Dendritic cell treated with granulocyte-macrophage colony-stimulating factor and Interleukin-4, amounts not matched to agents 40 ng/mL and 50 ng/mL, for 4 days (primary cell): ENCODE measurements at regions not wholly inside any gene's neighbourhood (a gene's known extent, or its start where the extent isn't known, plus 50 kb on each side); places are given as distances from the start of the nearest gene placed in this dataset.
"Not testable (repeated sequence)": the region's sequence is repeated elsewhere in the genome, so short reads cannot be mapped to it uniquely, and the experiment has no call there.

ENCODE experiments used
- H3K27ac Mint-ChIP-seq: one replicate; pipeline ENCODE4 v1.8.0; 2022; ENCODE audit warnings: mild to moderate bottlenecking, mixed read lengths
- H3K27me3 Mint-ChIP-seq: one replicate; pipeline ENCODE4 v1.8.0; 2022; ENCODE audit warnings: mild to moderate bottlenecking, mixed read lengths
- H3K36me3 Mint-ChIP-seq: one replicate; pipeline ENCODE4 v1.8.0; 2022; ENCODE audit warnings: low read depth, mixed read lengths
- H3K4me1 Mint-ChIP-seq: one replicate; pipeline ENCODE4 v1.8.0; 2022; ENCODE audit warnings: low read depth, mixed read lengths
- H3K4me3 Mint-ChIP-seq: one replicate; pipeline ENCODE4 v1.8.0; 2022; ENCODE audit warnings: mild to moderate bottlenecking, moderate library complexity, mixed read lengths
- H3K9me3 Mint-ChIP-seq: one replicate; pipeline ENCODE4 v1.8.0; 2022; ENCODE audit warnings: mixed read lengths
- intact Hi-C: fragments of 100-400 bp; cut with micrococcal nuclease; formaldehyde crosslinking; loops from one replicate; pipeline ENCODE4 v1.15.0; 2022

DNA sequence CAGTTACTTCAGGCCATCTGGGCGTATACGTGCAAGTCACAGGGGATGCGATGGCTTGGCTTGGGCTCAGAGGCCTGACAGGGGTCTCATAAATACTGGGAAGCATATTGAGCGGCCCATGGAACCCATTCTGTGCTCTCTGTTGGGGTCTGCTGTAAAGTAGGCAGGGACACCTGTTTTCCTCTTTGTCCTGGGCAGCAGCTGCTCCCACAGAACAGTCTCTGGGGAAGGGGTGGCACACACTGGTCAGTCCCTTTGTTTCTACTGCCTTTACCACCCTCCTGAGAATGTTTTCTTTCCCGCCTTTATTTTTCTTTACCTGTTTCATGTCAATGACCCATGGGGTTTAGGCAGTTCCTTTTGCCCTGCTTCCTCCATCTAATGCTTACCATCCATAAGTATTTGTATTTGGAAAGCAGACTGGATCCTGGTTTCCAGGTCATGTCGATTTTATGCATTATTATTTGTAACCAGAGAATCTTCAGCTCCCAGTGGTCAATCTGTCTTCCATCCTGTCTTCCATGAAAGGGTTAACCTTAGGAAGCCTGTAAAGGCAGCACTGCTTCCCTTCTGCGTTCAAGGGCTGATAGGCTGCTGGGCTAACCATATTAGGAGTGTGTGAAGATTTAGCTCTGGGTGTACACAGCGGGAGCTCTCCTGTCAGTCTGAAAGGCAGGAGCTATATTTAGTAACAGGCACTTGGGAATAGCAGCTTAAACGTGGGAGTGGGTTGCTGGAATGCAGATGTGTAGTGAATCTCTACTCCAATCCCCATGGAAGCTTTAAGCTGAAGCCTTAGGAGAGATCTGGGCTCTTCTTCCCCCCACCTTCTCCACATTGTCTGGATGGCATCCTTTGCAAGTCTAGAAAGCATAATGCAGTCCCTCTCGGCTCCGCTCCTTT lies 124.0 kb downstream of the DYRK2 start:
- H3K27me3 Mint-ChIP-seq = peaks cover 7% of the 10 kb centered on the region
- no peaks in the 10 kb centered on the region for H3K4me1 Mint-ChIP-seq
- no peak overlapping the region for H3K4me3 Mint-ChIP-seq
- H3K36me3 Mint-ChIP-seq = no peaks in the 10 kb centered on the region
- H3K9me3 Mint-ChIP-seq = no peaks in the 10 kb centered on the region
- no peak overlapping the region for H3K27ac Mint-ChIP-seq
- intact Hi-C loops = no loop called here

DNA sequence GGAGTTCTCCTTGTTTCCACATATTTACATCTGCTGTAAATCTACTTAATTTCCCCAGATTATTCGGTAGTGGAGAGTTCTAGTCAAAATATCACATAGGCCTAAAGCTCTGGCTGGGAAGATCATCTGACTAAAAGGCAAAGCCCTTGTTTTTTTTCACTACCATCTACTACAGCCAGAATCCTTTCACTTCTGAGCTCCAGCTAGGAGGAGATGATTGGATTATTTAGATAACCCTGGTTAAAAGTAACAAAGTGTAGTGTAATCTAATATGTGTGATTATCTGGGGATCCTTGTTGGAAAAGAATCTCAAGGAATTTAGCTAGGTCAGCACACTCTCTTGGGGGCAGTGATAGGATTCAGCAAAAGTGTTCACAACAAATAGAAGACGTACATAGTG lies 125.4 kb downstream of the DYRK2 start:
- Mint-ChIP-seq H3K36me3 (no peaks in the 10 kb centered on the region), H3K27me3 (peaks cover 7% of the 10 kb centered on the region), H3K9me3 (no peaks in the 10 kb centered on the region), H3K4me3 (no peak overlapping the region), H3K4me1 (no peaks in the 10 kb centered on the region), H3K27ac (no peak overlapping the region)
- intact Hi-C loops = no loop called here

DNA sequence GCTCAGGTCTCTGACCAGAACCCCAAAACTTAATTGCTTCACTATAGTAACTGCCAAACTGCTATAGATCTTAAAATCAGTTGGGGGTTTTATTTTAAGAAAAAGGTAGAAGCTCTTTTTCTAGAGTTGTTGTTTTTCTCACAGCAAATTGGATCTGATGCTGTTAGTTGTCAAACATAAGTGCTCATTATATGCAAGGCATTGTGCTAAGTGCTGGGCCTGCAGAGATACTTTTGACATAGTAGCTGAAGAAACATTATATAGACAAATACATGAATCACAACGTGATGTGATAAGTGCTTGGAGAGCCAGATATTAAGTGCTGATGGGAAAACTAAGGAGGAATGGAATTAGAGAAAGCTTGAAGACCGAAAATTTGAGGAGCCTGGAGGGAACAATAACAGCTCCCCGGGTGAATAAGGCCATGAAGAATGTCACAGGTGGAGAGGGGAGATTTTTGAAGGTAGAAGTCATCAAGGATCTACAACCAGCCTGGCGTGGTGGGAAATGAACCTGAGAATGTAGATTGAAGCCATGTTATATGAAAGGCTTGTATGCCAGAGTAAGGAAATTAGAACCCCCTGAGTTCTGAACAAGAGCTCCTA lies 126.5 kb downstream of the DYRK2 start:
- Mint-ChIP-seq H3K27me3 (peaks cover 7% of the 10 kb centered on the region), H3K36me3 (no peaks in the 10 kb centered on the region), H3K27ac (no peak overlapping the region), H3K9me3 (no peaks in the 10 kb centered on the region), H3K4me1 (no peaks in the 10 kb centered on the region), H3K4me3 (no peak overlapping the region)
- intact Hi-C loops = no loop called here

DNA sequence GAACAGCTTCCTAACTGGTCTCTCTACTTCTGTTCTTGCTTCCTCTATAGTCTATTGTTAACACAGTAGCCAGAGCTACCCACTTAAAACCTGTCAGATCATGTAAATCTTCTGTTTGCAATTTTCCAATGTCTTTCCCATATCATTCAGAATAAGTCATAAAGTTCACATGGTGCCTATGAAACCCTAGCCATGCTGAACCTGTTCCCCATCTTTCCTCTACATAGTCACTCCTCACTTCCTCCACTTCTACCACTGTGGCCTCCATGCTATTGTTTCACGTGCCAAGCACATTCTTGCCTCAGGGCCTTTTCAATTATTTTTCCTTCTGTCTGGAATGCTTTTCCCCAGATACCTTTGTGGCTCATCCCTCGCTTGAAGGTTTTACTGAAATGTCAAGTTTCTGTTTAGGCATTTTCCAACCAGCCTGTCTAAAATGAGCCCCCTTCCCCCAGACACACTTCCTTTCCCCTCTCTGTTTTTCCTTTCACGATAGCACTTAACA lies 132.1 kb downstream of the DYRK2 start:
- Mint-ChIP-seq H3K36me3 (no peaks in the 10 kb centered on the region), H3K9me3 (no peaks in the 10 kb centered on the region), H3K4me1 (peaks cover 6% of the 10 kb centered on the region), H3K27me3 (no peaks in the 10 kb centered on the region), H3K27ac (no peak overlapping the region), H3K4me3 (no peak overlapping the region)
- intact Hi-C loops = no loop called here

DNA sequence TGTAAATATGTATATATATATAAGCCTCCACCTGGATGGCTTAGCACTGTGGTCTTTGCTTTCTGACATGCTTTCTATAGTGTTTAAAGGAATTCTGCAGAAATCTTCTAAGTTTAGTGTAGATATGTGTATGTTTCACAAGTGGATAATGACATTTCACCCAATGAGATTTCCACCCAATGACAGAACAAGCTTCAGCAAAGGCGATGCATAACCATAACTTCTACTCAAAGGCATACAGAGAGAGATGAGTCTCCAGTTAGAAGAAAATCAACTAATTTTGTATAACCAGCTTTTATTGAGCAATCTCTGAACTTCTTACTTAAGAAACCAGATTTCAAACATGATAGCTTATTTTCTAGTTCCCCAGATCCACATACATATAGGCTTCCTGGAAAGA lies 134.0 kb downstream of the DYRK2 start:
- Mint-ChIP-seq H3K9me3 (no peaks in the 10 kb centered on the region), H3K27me3 (no peaks in the 10 kb centered on the region), H3K4me3 (no peak overlapping the region), H3K36me3 (no peaks in the 10 kb centered on the region), H3K4me1 (peaks cover 6% of the 10 kb centered on the region), H3K27ac (no peak overlapping the region)
- intact Hi-C loops = no loop called here

DNA sequence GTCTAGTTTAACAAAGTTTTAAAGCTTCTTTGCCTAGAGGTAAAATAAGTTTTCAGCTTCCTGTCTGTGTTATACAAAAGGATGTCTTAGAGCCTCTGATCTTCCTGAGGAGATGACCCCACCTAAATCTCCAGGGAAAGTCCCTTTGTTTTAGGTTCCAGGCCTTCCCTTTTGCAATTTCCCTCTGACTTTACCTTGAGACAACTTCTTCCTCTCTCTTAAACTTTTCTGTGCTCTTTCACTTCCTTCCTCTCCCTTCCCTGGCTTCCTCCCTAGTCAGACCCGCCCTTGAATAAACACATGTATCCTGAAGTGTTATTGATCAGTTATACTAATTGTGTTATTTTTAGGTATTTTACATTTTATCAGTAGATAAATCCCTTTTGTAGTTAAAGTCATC lies 134.8 kb downstream of the DYRK2 start:
- no peak overlapping the region for H3K27ac Mint-ChIP-seq
- no peaks in the 10 kb centered on the region for H3K27me3 Mint-ChIP-seq
- intact Hi-C loops = no loop called here

DNA sequence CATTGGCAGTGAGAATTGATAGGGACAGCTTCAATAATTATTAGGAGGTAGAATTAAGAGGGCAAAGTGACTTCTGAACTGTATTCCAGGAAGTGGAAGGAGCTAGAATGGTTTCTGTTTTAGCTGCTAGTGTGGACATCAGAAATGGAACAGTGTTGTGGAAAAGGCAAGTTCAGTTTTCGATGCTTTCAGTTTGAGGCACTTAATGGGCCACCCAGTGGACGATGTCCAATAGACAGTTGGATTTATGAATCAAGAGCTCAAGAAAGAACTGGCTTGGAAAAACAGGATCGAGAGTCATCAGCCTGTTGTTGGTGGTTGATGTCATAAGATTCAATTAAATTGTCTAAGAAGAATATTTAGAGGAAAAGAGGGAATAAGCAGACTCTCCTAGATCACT lies 136.3 kb downstream of the DYRK2 start:
- Mint-ChIP-seq H3K4me1 (peaks cover 6% of the 10 kb centered on the region), H3K36me3 (no peaks in the 10 kb centered on the region), H3K9me3 (no peaks in the 10 kb centered on the region), H3K4me3 (no peak overlapping the region), H3K27me3 (no peaks in the 10 kb centered on the region), H3K27ac (no peak overlapping the region)
- intact Hi-C loops = no loop called here

More for the DNA sequence above, 134.8 kb downstream of the DYRK2 start:
- Mint-ChIP-seq H3K4me3 (no peak overlapping the region), H3K36me3 (no peaks in the 10 kb centered on the region), H3K9me3 (no peaks in the 10 kb centered on the region), H3K4me1 (peaks cover 6% of the 10 kb centered on the region)

DNA sequence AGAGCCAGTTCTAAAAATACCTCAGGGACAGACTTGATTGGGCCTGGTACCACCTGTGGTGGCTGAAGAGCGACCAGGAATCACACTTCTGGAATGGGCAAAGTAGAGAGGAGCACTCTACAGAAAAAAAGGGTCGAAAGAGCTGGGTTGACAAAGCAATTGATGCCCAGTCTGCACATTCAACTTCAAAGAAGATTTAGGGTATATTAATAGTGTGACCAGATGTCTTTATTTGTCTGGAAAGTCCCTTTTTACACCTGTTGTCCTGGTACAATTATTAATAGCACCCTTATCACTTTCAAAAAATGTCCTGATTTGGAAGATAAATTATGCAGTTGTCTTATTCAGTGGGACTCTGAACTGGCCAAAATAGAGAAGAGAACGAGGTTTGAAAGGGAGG lies 137.5 kb downstream of the DYRK2 start:
- no peak overlapping the region for H3K27ac Mint-ChIP-seq
- H3K27me3 Mint-ChIP-seq = no peaks in the 10 kb centered on the region
- intact Hi-C loops = no loop called here
- peaks cover 6% of the 10 kb centered on the region for H3K4me1 Mint-ChIP-seq
- H3K36me3 Mint-ChIP-seq = no peaks in the 10 kb centered on the region
- no peak overlapping the region for H3K4me3 Mint-ChIP-seq
- no peaks in the 10 kb centered on the region for H3K9me3 Mint-ChIP-seq

DNA sequence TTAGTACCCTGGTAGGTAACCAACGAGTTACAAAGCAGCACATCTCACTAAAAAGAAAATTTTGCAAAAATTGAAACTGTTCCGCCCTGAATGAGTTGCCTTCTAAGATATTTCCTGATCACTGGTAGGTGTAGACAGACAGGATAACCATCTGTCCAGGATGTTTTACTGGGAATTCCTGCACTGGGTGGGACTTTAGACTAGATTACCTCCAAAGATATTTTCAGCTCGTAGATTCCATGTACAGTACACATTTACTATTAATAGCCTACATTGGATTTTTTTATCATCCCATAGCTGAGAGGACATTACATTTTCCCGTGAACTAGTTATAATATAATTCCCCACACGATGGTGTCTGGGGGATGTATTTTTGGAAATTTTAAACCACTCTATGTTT lies 139.6 kb downstream of the DYRK2 start:
- Mint-ChIP-seq H3K4me1 (peaks cover 6% of the 10 kb centered on the region), H3K9me3 (peaks cover 12% of the 10 kb centered on the region), H3K27me3 (no peaks in the 10 kb centered on the region), H3K4me3 (no peak overlapping the region), H3K27ac (no peak overlapping the region), H3K36me3 (no peaks in the 10 kb centered on the region)
- intact Hi-C loops = no loop called here

DNA sequence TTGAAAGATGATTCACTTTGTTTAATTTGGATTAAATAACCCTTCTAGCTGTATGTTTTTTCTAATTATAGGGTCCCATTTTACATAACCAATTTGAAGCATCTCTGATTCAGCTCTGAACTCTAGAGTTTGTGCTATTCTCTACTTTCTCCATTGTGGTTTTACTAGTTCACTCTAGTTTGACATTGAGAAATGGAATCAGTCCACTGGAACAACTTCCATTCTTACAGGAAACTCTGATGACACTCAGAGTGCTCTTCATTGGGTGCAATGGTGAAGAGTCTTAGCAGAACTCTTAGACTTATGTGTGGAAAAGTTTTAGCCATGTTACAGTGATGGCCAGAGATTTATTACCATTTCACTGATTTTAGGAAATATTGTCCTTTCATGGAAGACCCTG lies 140.7 kb downstream of the DYRK2 start:
- Mint-ChIP-seq H3K4me1 (no peaks in the 10 kb centered on the region), H3K27me3 (no peaks in the 10 kb centered on the region), H3K9me3 (peaks cover 12% of the 10 kb centered on the region), H3K4me3 (no peak overlapping the region), H3K27ac (no peak overlapping the region), H3K36me3 (no peaks in the 10 kb centered on the region)
- intact Hi-C loops = no loop called here

DNA sequence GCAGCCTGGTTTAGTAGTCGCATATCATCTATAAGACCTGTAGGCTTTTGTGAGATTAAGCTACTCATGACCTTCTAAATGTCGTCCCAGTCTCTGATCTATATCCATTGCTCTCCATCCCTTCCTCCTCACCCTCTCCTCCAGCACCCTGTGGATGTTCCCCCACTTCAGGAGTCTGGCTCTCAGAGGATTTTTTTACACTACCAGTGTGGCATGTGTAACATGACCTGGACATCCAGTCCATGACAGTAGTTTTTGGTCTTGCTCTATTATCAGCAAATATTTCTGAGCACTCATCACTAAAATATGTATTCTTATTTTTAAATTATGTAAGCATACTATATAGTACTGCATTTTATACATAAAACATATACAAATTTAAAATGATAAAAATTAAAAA lies 142.1 kb downstream of the DYRK2 start:
- H3K27ac Mint-ChIP-seq = no peak overlapping the region
- intact Hi-C loops = no loop called here

DNA sequence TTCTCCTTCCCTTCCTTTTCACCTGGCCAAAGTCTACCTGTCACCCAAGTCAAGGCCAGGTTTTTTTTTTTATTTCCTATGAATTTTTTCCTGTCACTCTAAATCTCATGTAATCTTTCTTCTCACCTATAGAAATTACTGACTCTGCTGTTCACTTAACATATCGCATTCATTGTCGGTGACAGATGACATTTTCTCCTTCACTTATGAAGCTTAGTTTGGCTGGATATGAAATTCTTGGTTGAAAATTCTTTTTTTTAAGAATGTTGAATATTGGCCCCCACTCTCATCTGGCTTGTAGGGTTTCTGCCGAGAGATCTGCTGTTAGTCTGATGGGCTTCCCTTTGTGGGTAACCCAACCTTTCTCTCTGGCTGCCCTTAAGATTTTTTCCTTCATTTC lies 142.8 kb downstream of the DYRK2 start:
- H3K4me1 Mint-ChIP-seq, H3K27me3 Mint-ChIP-seq, H3K27ac Mint-ChIP-seq, H3K4me3 Mint-ChIP-seq, intact Hi-C loops, H3K36me3 Mint-ChIP-seq: not testable (repeated sequence)
- H3K9me3 Mint-ChIP-seq = peaks cover 12% of the 10 kb centered on the region

More for the DNA sequence above, 142.1 kb downstream of the DYRK2 start:
- Mint-ChIP-seq H3K36me3 (no peaks in the 10 kb centered on the region), H3K27me3 (peaks cover 4% of the 10 kb centered on the region), H3K9me3 (peaks cover 12% of the 10 kb centered on the region), H3K4me1 (no peaks in the 10 kb centered on the region), H3K4me3 (no peak overlapping the region)

DNA sequence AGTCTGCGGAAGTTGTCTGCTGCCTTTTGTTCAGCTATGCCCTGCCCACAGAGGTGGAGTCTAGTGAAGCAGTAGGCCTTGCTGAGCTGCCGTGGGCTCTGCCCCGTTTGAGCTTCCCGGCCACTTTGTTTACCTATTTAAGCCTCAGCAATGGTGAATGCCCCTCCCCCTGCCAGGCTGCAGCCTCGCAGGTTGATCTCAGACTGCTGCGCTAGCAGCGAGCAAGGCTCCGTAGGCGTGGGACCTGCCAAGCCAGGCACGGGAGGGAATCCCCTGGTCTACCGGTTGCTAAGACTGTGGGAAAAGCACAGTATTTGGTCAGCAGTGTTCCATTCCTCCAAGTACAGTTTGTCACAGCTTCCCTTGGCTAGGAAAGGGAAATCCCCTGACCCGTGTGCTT lies 143.6 kb downstream of the DYRK2 start:
- peaks cover 4% of the 10 kb centered on the region for H3K27me3 Mint-ChIP-seq
- H3K4me1 Mint-ChIP-seq = no peaks in the 10 kb centered on the region
- no peak overlapping the region for H3K4me3 Mint-ChIP-seq
- peaks cover 12% of the 10 kb centered on the region for H3K9me3 Mint-ChIP-seq
- no peak overlapping the region for H3K27ac Mint-ChIP-seq
- H3K36me3 Mint-ChIP-seq = no peaks in the 10 kb centered on the region
- intact Hi-C loops = no loop called here

DNA sequence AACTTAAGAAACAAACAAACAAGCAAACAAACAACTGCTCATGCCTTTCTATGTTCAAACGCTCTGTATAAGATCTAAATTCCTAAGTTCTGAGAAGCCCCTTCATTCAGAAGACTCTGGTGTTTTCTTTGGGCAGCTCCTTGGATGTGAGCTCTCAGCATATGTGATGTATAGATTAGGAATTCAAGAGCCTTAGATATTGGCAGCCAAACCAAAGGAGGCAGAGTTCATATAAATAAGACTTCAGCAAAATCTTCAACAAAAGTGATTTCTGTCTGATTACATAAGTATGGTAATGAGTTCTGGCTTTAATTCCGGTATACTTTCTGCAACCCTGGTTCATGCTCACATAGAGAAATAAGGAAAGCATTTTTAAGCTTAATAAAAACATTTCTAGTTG lies 145.6 kb downstream of the DYRK2 start:
- Mint-ChIP-seq H3K27ac (no peak overlapping the region), H3K36me3 (no peaks in the 10 kb centered on the region), H3K27me3 (peaks cover 8% of the 10 kb centered on the region), H3K4me1 (no peaks in the 10 kb centered on the region), H3K9me3 (peaks cover 12% of the 10 kb centered on the region), H3K4me3 (no peak overlapping the region)
- intact Hi-C loops = no loop called here
